Bone marrow (tissue), 2 donors: ENCODE measurements at regions not wholly inside any gene's neighbourhood (a gene's known extent, or its start where the extent isn't known, plus 50 kb on each side); places are given as distances from the start of the nearest gene placed in this dataset.

ENCODE experiments used
- DNase-seq, 2 donors: peaks; one replicate each; lab custom pipeline; 2025; lab: John Stamatoyannopoulos, UW

DNA sequence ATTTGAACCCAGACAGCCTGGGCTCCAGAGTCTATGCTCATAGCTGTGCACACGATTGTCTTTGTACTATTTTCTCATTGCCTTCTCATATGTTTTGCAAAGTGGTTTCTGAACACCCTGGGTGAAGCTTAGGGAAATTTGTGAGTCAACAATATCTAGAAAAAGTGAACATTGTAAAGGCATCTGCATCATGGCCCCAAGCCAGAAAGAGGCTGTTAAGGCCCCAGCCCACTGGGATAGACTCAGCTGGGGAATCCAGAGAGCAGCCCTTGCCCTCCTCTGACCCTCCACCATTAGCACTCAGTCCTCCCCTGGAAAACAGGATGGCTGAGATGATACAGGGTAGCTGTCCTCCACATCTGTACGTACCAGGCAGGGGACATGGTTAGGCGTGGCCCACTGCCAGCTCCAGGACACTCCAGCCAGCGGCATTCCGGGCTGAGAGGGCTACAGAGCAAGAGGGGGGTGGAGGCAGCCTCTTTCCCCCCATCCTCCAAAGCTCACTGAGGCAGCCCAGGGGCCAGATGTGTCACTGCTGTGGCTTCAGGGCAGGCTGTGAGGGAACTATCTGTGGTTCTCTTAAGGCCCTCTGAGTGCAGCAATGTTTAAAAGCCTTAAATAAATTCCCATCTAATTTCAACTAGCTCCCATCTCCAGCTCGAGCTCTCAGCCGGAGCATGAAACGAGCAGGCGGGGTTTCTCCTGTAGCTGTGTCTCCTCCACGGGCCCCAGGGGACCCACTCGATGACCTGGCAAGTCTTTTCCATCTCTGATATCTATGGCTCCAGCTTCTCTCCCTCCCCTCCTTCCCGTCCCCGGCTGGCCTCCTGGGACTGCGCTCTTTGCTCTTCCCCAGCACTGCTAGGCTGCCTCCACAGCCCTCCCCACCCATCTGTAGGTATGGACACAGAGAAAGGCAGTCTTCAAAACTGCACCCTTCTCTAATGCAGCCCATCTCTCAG lies 209.4 kb upstream of the LRFN2 start:
- DNase-seq: no peak

DNA sequence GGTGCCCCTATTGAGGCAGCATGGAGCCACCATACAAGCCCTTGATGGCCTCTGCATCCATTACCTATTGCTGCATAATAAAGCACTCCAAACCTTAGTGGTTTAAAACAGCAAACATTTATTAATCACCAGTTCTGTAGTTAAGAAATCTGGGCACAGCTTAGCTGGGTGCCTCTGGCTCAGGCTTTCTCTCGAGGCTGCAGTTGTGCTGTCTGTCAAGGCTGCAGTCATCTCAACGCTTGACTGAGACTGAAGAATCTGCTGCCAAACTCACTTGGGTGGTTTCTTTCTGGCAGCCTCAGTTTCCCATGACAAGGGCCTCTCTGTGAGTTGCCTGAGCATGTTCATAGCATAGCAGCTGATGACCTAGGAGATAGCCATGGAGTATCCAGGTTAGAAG lies 207.4 kb upstream of the LRFN2 start:
- DNase-seq: no peak

DNA sequence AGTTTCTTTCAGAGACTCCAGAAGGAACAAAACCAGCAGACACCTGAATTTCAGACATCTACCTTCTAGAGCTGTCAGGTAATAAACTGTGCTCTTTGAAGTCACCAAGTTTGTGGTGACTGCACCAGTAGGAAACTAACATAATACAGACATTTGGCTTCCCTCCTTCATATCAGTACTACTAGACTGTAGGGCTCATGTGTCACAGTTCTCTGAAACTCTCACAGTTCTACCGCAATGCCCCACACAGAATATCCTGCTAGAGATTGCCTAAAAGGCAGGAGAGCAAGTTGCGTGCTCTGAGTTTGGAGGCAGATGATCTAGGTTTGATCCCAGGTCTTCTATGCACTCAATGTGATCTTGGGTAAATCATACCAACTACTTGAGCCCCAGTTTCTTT lies 205.0 kb upstream of the LRFN2 start:
- no peak for DNase-seq

DNA sequence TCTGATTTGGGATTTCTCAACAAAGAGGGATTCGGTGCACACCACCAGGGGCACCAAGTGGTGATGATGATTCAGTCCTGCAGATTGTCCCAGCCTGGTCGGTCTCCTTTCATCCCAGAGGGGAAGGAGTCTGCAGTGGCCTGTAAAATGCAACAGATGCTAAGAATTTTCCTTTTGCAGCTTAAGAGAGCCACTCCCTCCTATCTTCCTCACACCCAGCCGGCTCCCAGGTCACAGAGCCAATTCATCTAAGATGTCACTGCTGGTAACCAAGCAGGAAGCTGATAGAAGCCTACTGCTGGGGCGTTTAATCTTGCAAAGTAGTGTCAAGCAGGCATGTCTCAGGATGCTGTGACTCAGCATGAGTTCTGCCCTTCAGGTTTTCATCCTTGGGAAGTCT lies 203.8 kb upstream of the LRFN2 start:
- DNase-seq: no peak

DNA sequence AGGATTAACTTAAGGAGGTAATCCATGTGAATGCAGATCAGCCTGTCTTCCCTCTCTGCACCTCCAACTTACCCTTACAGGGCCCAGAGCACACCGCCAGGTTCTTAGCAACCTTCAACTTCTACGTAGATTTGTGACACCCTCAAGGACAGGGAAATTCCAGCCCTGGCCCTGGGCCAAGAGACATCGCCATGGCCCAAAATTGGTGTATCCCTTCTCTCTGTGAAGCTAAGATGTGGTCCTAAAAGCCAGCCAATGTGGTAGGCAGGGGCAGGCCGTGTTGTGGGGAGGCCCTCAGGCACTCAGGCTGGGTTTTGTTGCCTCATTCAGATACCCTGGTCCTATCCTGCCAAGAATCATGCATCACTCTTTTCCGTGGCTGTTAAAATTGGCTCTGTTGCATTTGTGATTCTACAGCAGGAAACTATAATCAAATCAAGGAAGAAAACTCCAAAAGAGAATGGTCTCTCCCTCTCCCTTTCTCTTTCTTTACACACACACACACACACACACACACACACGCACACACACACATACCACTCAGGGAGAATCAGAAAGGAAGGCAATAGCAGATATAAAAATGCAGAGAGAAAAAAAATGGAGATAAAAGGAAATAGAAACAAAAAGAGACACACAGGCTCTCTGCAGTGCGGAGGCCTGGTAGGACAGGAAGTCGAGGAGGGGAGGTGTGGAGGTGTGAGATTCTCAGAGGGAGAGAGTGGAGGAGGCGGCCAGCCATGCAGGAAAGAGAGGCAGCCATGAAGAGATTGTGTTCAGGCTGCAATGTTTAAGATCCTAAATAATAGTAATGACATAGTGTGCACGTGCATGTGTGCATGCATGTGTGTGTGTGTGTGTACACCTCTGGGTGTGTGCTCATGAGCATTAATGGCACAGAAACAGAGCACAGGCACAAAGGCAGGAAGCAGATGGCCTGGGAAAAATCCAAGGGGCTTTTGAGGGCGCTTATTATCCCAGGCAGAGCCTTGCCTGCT lies 201.8 kb upstream of the LRFN2 start:
- no peak for DNase-seq

DNA sequence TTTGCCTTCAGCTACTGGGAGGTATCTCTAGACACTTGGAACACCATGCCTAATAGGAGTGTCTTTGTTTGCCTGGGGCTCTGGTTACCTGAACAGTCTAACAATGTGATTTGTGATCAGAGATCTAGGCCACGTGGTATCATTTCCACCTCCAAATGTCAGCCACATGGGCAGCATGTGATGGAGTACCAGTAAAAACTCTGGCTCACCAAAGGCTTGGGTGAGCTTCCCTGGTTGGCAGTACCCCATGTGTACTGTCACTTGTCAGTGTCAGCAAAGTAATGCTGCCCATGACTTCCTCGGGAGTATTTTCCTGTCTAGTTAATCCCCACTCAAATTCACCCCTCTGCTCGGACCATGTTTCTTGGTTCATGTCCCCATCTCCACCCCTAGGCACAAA lies 195.2 kb upstream of the LRFN2 start:
- DNase-seq: no peak

DNA sequence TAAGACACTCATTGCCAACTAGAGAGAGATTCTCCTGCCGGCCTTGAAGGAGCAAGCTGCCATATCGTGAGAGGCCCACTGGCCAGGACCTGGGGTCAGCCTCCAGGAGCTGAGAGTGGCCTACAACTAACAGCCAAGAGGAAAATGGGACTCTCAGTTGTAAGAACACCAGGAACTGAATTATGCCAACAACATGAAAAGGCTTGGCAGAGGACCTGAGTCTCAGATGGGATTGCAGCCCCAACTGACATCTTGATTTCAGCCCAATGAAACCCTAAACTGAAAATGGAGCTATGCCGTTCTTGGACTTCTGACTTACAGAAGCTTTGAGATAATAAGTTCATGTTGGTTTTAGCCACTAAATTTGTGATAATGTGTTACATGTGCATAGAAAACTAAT lies 193.5 kb upstream of the LRFN2 start:
- DNase-seq: no peak

DNA sequence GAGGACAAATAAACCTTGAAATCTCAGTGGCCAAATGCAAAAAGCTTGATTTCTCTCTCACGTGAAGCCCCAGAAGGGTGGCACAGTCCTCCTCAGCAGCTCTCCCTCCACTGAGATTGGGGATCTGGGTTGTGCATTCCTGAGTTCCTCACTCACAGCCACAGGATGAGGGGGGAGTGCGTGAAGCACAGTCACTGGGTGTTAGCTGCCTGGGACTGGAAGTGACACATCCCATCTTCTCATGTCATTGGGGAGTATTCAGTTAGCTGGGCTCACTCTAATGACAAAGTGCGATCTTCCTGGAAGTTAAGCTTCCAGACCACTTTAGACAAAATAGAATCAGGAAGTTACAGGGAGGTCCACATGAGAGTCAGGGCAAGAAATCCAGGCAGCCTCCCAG lies 192.2 kb upstream of the LRFN2 start:
- no peak for DNase-seq

DNA sequence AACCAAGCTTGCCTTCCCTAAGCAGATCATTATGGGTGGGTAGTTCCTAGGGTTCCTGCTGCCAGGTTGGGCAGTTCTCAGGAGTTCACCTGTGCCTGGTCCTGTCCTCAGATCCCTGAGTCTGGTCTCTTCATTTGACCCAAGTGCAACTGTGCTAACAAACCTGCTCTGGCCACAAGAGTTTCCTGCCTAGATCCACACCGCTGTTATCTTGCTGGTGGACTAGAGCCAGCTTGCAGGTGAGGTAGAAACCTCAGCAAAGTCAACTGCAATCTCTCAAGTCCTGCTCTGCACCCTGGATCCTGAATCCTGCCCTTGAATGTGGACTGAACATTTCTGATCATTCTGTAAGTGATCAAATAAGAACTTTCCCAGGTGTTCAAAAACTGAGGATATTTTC lies 191.8 kb upstream of the LRFN2 start:
- DNase-seq: no peak

DNA sequence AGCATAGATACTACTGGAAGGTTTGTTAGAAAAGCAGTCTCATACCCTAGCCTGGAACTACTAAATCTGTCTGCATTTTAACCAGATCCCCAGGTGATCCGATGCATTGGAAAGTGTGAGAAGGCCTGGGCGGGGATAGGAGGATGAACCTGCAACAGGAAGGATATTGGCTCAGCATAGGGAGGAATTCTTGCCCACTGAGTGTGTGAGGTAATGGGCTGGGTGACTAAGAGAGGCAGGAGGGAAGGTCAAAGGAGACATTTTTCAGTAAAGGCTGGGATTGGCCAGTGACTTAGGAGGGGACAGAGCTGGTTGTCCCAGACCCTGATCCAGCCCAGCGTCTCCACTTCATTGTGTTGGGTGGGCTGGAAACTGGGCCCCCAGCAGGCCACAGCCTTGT lies 191.0 kb upstream of the LRFN2 start:
- no peak for DNase-seq

DNA sequence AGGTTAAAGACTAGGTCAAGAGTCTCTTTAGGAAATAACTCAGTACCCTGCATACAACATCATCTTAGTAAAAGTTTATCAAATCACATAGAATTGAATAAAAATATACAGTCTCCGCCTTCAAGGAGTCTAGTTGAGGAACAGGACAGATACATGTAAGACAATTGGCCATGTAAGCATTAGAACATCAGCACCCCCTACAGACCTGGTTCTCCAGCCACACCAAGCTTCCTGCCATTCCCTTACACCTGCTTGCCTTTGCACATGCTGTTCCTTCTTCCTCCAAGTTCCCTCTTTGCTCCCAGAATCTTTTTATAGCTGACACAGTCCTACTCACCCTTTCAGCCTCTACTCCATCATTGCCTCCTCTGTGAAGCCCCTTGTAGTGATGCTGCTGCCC lies 187.8 kb upstream of the LRFN2 start:
- DNase-seq: no peak

DNA sequence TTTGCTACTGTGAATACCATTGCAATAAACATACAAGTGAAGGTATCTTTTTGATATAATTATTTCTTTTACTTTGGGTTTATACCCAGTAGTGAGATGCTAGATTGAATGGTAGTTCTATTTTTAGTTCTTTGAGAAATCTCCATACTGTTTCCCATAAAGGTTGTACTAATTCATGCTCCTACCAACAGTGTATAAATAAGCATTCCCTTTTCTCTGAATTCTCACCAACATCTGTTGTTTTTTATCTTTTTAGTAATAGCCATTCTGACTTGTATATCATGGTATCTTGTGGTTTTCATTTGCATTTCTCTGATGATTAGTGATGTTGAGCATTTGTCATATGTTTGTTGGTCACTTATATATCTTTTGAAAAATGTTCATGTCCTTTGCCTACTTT lies 183.6 kb upstream of the LRFN2 start:
- no peak for DNase-seq

DNA sequence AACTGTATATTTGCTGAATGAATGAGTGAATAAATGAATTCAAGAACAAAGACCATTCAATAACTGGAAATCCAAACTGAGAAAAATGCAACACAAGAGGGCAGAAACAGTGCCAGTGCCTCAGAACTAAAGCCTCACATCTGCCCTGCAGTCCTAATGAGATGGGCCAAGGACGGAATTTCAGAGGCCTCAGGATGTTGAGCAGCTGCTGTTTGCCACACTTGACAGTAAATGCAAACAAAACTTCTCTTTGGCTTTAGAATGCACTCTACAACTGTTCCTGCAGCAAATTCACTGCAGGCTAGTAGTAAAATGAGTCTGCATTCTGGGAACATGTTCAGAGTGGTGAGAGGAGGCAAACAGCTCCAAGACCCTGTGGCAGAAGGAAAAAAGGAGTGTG lies 177.6 kb upstream of the LRFN2 start:
- DNase-seq: no peak

DNA sequence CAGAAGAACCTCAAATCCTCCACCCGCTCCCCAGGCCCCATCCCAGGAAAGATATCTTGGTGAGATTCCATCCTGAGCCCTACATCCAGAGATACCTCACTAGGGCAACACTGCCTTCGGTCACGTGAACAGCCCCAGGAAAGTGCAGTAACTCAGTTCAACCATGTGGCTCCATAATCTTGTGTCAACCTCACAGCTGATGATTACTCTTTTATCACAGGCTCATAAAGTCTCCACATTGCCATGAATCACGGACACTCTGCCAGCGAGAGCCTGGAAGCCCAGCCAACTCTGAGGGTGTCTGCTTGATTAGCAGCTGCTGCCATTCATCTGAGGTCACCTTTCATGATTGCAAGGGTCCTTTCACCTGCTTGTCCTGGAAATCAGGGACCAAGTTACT lies 175.8 kb upstream of the LRFN2 start:
- no peak for DNase-seq

DNA sequence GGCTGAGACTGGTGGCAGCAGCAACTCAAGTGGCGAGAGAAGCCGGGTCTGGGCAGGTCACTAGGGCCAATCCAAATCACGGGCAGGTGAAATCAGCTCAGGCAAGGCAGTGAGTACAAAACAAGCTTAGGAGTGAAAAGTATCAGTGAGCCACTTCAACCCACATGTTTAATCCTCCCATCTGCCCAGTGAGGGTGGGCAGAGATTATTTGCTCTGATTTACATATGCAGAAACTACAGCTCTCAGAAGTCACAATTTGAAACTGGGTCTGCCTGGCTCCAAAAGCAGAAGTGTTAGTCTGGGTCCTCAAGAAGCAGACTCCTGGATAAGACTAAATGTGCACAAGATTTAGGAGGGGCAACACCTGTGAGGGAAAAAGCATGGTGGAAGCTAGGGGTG lies 173.7 kb upstream of the LRFN2 start:
- no peak for DNase-seq

DNA sequence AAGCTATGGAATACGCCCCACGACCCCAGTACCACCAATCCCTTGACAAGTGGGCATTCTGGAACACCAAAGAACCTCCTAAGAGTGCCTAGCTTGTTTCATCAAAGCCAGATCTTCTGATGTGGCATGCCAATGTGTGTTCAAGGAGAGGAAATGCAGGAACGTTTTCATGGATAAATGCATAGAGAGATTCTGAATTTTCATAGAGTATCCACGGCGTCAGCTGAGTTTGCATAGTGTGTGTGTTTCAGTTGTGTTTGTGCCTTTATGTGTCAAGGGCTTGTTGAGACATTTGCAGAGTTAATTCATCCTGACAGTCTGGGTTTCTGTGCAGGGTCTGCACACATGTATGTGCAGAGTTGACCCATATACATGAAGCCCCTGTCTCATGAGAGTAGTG lies 172.7 kb upstream of the LRFN2 start:
- DNase-seq: no peak

DNA sequence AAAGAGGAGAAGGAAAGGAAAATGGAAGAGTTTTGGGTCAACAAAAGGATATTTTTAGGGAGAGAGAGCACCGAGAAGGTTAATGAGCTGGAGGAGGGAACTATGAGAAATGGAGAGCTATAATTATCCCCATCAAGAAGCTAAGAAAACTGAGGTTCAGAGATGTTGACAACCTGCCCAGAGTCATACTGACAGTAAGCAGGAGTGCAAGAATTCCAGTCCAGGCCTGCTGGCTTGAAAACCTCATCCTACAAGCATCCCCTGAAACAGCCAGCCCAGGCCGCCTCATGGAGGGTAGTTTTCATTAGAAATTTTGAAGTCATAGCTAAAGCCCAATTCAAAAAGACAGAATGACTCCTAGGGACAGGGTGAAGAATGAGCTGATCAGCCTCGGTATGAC lies 172.1 kb upstream of the LRFN2 start:
- DNase-seq: no peak

DNA sequence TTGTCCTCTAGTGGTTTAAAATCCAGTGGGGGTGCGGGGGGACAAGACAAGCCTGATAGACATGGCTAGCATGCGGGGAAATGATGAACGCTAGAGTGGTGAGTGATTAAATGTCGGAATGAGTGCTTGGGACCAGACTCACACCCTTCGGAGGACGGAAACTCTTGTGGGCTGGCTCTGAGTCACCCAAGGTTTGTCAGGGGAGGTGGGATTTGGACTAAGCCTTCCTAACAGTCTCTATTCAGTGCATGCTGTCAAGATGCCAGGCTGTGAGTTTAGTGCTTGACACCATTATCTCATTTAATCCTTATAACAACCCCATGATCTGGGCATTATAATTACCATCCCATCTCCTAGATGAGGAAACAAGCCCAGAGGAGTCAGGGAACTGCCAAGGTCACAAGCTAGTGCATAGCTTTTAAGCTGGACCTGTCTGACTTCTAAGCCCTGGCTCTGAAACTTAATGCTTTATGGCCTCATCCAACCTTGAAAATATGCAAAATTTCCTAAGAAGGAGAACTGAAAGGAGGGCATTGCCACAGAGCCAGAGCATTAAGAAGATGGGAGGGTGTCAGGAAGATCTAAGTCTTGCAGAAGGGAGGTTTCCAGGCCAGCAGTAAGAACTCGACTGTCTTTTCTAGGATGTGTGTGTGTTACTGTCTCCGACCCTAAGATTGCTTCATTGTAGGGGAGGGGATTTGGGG lies 168.7 kb upstream of the LRFN2 start:
- no peak for DNase-seq

DNA sequence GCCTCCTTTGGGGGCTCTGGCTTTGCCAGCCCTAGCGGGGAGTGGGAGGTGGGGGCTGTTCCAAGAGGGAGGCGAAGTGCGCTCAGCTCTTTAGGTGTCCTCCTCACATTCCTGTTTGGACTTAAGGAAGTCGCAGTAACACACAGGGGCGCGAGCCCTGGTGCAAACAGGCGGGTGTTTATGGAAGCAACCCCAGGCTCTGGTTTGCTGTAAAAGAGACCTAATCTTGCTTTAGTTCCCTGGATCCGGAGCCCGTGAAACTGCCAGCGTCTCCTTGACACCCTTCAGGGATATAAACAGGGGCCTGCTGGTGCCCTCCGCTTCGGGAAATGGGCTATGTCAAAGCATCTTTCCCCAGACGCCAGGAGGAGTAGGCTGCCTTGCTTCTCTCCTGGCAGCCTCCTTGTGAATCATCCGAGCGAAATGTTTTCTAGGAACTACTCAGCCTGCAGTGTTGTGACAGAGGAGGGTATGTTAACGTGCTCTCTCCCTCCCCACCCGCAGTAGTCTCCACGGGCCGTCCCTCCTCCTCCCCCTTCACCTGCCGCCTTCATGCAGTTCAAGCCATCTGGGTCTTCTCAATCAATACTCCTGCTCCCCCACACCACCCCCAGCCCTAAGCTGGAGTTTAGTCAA lies 168.0 kb upstream of the LRFN2 start:
- DNase-seq: no peak

DNA sequence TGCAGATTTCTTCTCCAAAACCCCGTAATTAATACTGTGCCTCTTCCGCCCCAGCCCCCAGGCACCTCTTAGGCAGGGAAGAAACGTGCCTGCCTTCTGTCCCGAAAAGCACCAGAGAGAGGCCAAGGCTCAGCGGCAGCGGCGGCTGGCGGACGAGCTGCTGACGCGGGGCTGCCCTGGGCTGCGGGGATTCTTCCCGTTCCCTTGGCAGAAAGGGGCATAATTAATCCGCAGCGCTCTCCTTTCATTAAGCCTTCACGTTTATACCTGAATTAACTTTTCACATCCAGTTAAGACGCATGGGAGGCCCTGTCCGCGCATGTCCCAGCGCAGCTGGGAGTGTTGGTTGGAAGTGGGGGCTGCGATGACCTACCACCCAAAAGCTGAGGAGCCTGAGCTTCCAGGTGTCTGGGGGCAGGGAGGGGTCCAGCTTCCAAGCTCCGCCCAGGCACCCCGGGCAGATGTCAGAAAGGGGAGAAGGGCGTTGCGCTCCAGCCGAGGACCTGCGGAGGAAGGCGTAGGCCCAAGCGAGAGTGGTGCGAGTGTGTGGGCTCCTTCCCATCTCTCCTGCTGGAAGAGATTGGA lies 167.4 kb upstream of the LRFN2 start:
- DNase-seq: no peak

DNA sequence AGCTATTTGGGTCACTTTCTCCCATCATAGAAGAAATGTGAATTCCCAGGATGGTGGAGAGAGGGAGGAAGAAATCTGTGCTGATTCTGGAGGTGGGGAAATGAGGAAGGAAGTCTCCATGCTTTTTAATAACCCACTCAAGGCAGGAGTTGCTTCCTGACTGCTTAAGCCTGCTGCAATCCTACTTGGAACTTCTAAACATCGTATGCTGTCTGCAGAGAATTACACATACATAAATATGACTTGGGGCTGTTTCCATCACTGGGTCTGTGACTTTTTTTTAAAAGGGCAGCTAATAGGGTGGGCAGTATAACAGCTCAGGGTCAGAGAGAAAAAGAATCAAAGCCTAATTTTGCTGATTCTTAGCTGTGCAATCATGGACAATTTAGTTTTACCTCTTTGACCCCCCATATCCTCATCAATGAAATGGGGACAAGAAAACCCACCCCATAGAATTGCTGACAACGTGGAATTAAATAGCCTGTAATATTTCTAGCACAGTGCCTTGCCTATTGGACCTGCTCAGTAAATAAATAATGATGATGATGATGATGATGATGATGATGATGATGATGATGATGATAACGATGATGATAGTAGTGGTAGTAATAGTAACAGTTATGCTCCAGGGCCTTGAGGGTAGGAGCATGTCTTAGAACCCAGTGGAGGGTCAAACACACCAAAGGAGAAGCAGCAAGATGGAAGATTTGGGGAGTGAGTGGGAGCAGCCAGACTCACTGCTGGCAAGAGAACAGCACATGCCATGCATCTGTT lies 166.7 kb upstream of the LRFN2 start:
- no peak for DNase-seq
